ENCODE measurements at regions not wholly inside any gene's neighbourhood (a gene's known extent, or its start where the extent isn't known, plus 50 kb on each side); places are given as distances from the start of the nearest gene placed in this dataset.

DNA sequence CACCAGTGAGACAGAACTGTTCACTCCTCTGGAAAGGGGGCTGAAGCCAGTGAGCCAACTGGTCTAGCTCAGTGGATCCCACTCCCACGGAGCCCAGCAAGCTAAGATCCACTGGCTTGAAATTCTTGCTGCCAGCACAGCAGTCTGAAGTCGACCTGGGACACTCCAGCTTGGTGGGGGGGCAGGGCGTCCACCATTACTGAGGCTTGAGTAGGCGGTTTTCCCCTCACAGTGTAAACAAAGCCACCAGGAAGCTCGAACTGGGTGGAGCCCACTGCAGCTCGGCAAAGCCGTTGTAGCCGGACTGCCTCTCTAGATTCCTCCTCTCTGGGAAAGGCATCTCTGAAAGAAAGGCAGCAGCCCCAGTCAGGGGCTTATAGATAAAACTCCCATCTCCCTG is 52.3 kb upstream of the BBX start:
- DNase-seq = peak in 1 of 2 experiments; percentile 8
